Caco-2 (cell line): ENCODE measurements at regions not wholly inside any gene's neighbourhood (a gene's known extent, or its start where the extent isn't known, plus 50 kb on each side); places are given as distances from the start of the nearest gene placed in this dataset.

Experiments used
- BruUV-seq: library from RNA; stranded (reverse); fragments of 400-500 nt; replicated peaks from 2 replicates; lab custom pipeline; 2021; lab: Mats Ljungman, UMichigan
- CTCF ChIA-PET: fragments of 300-600 bp; sonication (Branson Sonifier 250); formaldehyde crosslinking; loops from one replicate; lab custom pipeline; 2022; ENCODE audit warnings: antibody characterized with exemption; lab: Charles Lee
- POLR2A ChIA-PET: fragments of 300-600 bp; sonication (Branson Sonifier 250); formaldehyde crosslinking; loops from one replicate; lab custom pipeline; 2022; ENCODE audit warnings: antibody characterized with exemption; lab: Charles Lee
- DNase-seq, 2 experiments: peaks; one replicate each; pipeline versions ENCODE4 v3.0.0 to v3.0.0-alpha.2; 2020 to 2022
- H3K27me3 ChIP-seq: replicated peaks from 2 replicates; pipeline ENCODE4 v1.6.0; 2011; ENCODE audit warnings: low read length; ENCODE audit not compliant: control insufficient read depth, insufficient read depth
- H3K36me3 ChIP-seq: 2 replicates; pipeline ENCODE4 v1.5.1; 2011; ENCODE audit warnings: low read length; ENCODE audit not compliant: control insufficient read depth, insufficient read depth
- H3K4me1 ChIP-seq: fragments of 250-450 bp; sonication (Bioruptor Pico); 2 replicates; pipeline ENCODE4 v1.5.1; 2020; ENCODE audit warnings: mild to moderate bottlenecking
- H3K4me3 ChIP-seq: 2 replicates; pipeline ENCODE4 v1.5.1; 2011; ENCODE audit warnings: low read depth, mild to moderate bottlenecking, control low read depth, low read length
- H3K9me3 ChIP-seq: fragments of 250-450 bp; sonication (Bioruptor Pico); 2 replicates; pipeline ENCODE4 v1.5.1; 2020; ENCODE audit warnings: mild to moderate bottlenecking, moderate library complexity
- H3K27ac Mint-ChIP-seq: one replicate; pipeline ENCODE4 v1.8.0; 2022; ENCODE audit warnings: mixed read lengths; ENCODE audit not compliant: unreplicated experiment
- H3K27me3 Mint-ChIP-seq: one replicate; pipeline ENCODE4 v1.8.0; 2022; ENCODE audit warnings: mixed read lengths; ENCODE audit not compliant: insufficient read depth, unreplicated experiment
- H3K36me3 Mint-ChIP-seq: one replicate; pipeline ENCODE4 v1.8.0; 2022; ENCODE audit warnings: mild to moderate bottlenecking, mixed read lengths; ENCODE audit not compliant: insufficient read depth, unreplicated experiment
- H3K4me1 Mint-ChIP-seq: one replicate; pipeline ENCODE4 v1.8.0; 2022; ENCODE audit warnings: low read depth, mixed read lengths; ENCODE audit not compliant: unreplicated experiment
- H3K4me3 Mint-ChIP-seq: one replicate; pipeline ENCODE4 v1.8.0; 2022; ENCODE audit warnings: mild to moderate bottlenecking, moderate library complexity, mixed read lengths; ENCODE audit not compliant: unreplicated experiment
- H3K9me3 Mint-ChIP-seq: one replicate; pipeline ENCODE4 v1.8.0; 2022; ENCODE audit warnings: mixed read lengths; ENCODE audit not compliant: unreplicated experiment
- CTCF ChIP-seq, 2 experiments: fragments of 200-600 bp in 1 of 2; IDR thresholded peaks; 1 replicate in 1 of 2; 2 replicates in 1 of 2; pipeline versions ENCODE4 v1.5.1 to v1.8.0; 2011 to 2022; ENCODE audit warnings: antibody characterized with exemption in 1 of 2, control low read depth in 1 of 2, inconsistent platforms in 1 of 2, low read depth in 1 of 2, low read length in 1 of 2, mild to moderate bottlenecking in 1 of 2, moderate library complexity in 1 of 2; ENCODE audit not compliant: insufficient read depth in 1 of 2, severe bottlenecking in 1 of 2, unreplicated experiment in 1 of 2
- intact Hi-C: fragments of 100-400 bp; cut with micrococcal nuclease; formaldehyde crosslinking; loops from one replicate; pipeline ENCODE4 v1.10.0; 2022; ENCODE audit not compliant: unreplicated experiment

DNA sequence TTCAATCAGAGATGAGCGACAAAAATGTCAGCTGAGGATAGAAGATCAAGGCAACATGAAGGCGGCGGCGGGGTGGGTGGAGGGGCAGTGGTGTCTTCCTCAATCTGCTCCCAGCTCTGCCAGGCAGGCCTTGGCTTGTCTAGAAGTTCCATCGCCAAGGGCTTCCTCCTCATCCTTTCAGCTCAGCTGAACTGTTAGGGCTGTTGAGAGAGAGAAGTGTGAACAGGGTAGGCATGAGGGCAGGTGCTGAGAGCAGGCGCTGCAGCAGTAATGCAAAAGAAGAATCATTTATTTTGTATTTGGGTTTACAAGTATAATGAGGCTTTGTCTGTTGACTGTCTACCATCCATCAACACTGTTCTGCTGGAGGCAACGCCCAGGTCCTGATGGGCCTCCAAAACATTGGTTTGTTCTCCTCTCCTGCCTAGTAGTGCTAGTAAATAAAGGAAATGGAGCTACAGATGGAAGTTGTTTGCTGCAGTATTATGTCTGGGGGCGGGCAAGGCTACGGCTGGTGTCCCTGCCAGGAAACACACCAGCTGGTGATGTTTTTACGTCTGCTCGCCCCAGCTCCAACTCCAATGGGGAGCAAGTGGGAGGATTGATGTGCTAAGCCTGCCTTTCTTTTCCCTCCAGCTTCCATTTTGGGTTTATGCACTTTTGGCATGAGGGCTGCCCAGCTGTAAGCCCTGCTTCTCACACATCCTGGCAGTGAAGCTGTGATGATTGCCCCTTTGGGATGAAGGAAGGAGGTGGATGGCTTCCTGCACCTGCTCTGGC, 139.4 kb upstream of the BOD1L1 start:
- Mint-ChIP-seq H3K36me3 (no peaks in the 10 kb centered on the region), H3K4me3 (no peak overlapping the region), H3K9me3 (peaks cover 4% of the 10 kb centered on the region), H3K27me3 (peaks cover 3% of the 10 kb centered on the region), H3K27ac (no peak overlapping the region), H3K4me1 (no peaks in the 10 kb centered on the region)
- CTCF ChIA-PET: no interaction called here
- POLR2A ChIA-PET: no interaction called here
- no peak overlapping the region for H3K4me3 ChIP-seq
- H3K36me3 ChIP-seq: no peaks in the 10 kb centered on the region
- intact Hi-C loops: no loop called here
- no TSS peak for BruUV-seq
- no peak for TF ChIP-seq CTCF (IDR thresholded peaks at IDR 0.05; ENCODE audit: insufficient read depth in 1 of 2, low read depth in 1 of 2, low read length in 1 of 2, severe bottlenecking in 1 of 2, unreplicated experiment in 1 of 2)
- H3K27me3 ChIP-seq: no peaks in the 10 kb centered on the region
- H3K4me1 ChIP-seq: no peaks in the 10 kb centered on the region
- no peak for DNase-seq
- H3K9me3 ChIP-seq: no peaks in the 10 kb centered on the region

GRCh38 chr4:13777341-13777740, 149.8 kb upstream of the BOD1L1 start:
- peaks cover 27% of the 10 kb centered on the region for H3K9me3 Mint-ChIP-seq
- H3K4me3 Mint-ChIP-seq: no peak overlapping the region
- H3K36me3 Mint-ChIP-seq: no peaks in the 10 kb centered on the region
- H3K4me1 Mint-ChIP-seq: no peaks in the 10 kb centered on the region
- no peak for TF ChIP-seq CTCF (IDR thresholded peaks at IDR 0.05; ENCODE audit: insufficient read depth in 1 of 2, low read depth in 1 of 2, low read length in 1 of 2, severe bottlenecking in 1 of 2, unreplicated experiment in 1 of 2)
- intact Hi-C loops: no loop called here
- no peak overlapping the region for H3K4me3 ChIP-seq
- CTCF ChIA-PET: no interaction called here
- H3K27me3 Mint-ChIP-seq: no peaks in the 10 kb centered on the region
- no peaks in the 10 kb centered on the region for H3K4me1 ChIP-seq
- DNase-seq: no peak
- no peaks in the 10 kb centered on the region for H3K9me3 ChIP-seq
- no TSS peak for BruUV-seq
- H3K27me3 ChIP-seq: no peaks in the 10 kb centered on the region
- no peaks in the 10 kb centered on the region for H3K36me3 ChIP-seq
- POLR2A ChIA-PET: no interaction called here
- no peak overlapping the region for H3K27ac Mint-ChIP-seq

GRCh38 chr4:13778367-13778766, 150.8 kb upstream of the BOD1L1 start:
- no peak overlapping the region for H3K4me3 Mint-ChIP-seq
- CTCF ChIA-PET: no interaction called here

More at GRCh38 chr4:13778367-13778766, 150.8 kb upstream of the BOD1L1 start:
- Histone ChIP-seq H3K36me3 (no peaks in the 10 kb centered on the region), H3K4me3 (no peak overlapping the region), H3K9me3 (no peaks in the 10 kb centered on the region), H3K4me1 (no peaks in the 10 kb centered on the region), H3K27me3 (no peaks in the 10 kb centered on the region)
- no peaks in the 10 kb centered on the region for H3K27me3 Mint-ChIP-seq
- no peaks in the 10 kb centered on the region for H3K36me3 Mint-ChIP-seq
- no TSS peak for BruUV-seq
- intact Hi-C loops: no loop called here
- DNase-seq: no peak
- no peaks in the 10 kb centered on the region for H3K4me1 Mint-ChIP-seq
- no peak for TF ChIP-seq CTCF (IDR thresholded peaks at IDR 0.05; ENCODE audit: insufficient read depth in 1 of 2, low read depth in 1 of 2, low read length in 1 of 2, severe bottlenecking in 1 of 2, unreplicated experiment in 1 of 2)
- POLR2A ChIA-PET: no interaction called here
- H3K27ac Mint-ChIP-seq: no peak overlapping the region
- H3K9me3 Mint-ChIP-seq: peaks cover 24% of the 10 kb centered on the region
